Nephron (organoid): ENCODE measurements at regions not wholly inside any gene's neighbourhood (a gene's known extent, or its start where the extent isn't known, plus 50 kb on each side); places are given as distances from the start of the nearest gene placed in this dataset.

Experiments used
- H3K27ac Mint-ChIP-seq, 3 experiments: 2 replicates each; pipeline ENCODE4 v1.8.0; 2020; ENCODE audit warnings: mixed read lengths in 3 of 3, mild to moderate bottlenecking in 2 of 3, moderate library complexity in 1 of 3
- H3K27me3 Mint-ChIP-seq: 2 replicates; pipeline ENCODE4 v1.8.0; 2021; ENCODE audit warnings: low read depth, mild to moderate bottlenecking, moderate library complexity, mixed read lengths
- H3K36me3 Mint-ChIP-seq: 2 replicates; pipeline ENCODE4 v1.8.0; 2020; ENCODE audit warnings: low read depth, mixed read lengths
- H3K4me1 Mint-ChIP-seq: 2 replicates; pipeline ENCODE4 v1.8.0; 2020; ENCODE audit warnings: mixed read lengths
- H3K4me3 Mint-ChIP-seq, 3 experiments: 2 replicates each; pipeline ENCODE4 v1.8.0; 2020; ENCODE audit warnings: mild to moderate bottlenecking in 3 of 3, mixed read lengths in 3 of 3, moderate library complexity in 2 of 3
- H3K9me3 Mint-ChIP-seq: 2 replicates; pipeline ENCODE4 v1.8.0; 2020; ENCODE audit warnings: mixed read lengths
- TF ChIP-seq, protein P1 (sequence below), 3 experiments: fragments of 200-600 bp; sonication (generic); IDR thresholded peaks; one replicate each; pipeline ENCODE4 v1.5.0; 2021; ENCODE audit warnings: antibody characterized with exemption in 3 of 3; ENCODE audit not compliant: unreplicated experiment in 3 of 3

DNA sequence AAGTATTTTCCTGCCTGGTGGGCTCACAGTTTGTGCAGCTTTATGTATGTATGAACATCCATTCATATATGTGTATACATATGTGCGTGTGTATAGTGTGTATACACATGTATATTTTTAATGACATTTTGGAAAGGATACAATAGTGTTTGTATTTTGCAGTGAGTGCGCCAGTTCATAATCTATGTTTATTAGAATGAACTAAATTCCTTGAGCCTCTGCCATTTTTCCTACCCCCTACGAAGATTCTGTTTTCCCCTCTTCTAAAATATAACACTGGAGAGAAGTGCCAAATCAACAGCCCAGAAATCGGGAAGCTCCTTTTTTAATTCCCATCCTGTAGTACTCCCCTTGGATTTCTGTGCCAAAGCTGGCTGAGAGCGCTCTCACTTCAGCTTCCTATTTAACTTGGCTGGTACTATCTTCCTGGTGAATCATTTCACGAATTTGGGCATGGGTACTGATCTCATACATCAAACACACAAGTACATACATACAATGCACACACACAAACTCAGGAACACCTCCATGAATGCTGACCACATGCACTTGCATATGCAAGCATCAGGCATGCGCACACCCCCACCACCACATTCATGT lies 578.4 kb upstream of the WWC1 start:
- Mint-ChIP-seq H3K36me3 (no peaks in the 10 kb centered on the region), H3K9me3 (no peaks in the 10 kb centered on the region), H3K27me3 (no peaks in the 10 kb centered on the region), H3K27ac (no peak overlapping the region), H3K4me1 (no peaks in the 10 kb centered on the region), H3K4me3 (no peak overlapping the region)
- TF ChIP-seq, protein P1, sequence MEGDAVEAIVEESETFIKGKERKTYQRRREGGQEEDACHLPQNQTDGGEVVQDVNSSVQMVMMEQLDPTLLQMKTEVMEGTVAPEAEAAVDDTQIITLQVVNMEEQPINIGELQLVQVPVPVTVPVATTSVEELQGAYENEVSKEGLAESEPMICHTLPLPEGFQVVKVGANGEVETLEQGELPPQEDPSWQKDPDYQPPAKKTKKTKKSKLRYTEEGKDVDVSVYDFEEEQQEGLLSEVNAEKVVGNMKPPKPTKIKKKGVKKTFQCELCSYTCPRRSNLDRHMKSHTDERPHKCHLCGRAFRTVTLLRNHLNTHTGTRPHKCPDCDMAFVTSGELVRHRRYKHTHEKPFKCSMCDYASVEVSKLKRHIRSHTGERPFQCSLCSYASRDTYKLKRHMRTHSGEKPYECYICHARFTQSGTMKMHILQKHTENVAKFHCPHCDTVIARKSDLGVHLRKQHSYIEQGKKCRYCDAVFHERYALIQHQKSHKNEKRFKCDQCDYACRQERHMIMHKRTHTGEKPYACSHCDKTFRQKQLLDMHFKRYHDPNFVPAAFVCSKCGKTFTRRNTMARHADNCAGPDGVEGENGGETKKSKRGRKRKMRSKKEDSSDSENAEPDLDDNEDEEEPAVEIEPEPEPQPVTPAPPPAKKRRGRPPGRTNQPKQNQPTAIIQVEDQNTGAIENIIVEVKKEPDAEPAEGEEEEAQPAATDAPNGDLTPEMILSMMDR (IDR thresholded peaks at IDR 0.05; ENCODE audit: unreplicated experiment in 3 of 3), result no peak

DNA sequence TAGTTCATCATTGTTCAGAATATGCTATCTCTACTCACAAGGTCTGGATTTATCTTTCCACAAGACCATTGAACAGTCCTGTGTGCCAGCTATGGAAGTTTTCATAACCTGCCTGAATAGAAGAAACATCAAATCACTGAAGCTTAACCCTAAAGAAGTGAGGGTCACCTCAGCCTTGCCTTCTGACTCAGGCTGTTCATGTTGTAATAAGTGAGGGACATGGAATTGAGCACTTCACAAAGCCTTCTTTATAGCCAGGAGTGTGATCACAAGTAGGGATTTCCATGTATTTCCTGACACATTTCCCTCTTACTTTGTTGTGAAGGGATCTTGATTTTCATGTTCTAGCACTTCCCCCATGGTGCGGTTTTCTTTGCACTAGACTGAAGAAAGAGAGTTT lies 577.5 kb upstream of the WWC1 start:
- Mint-ChIP-seq H3K27ac (no peak overlapping the region), H3K9me3 (no peaks in the 10 kb centered on the region), H3K36me3 (no peaks in the 10 kb centered on the region), H3K27me3 (no peaks in the 10 kb centered on the region), H3K4me1 (no peaks in the 10 kb centered on the region), H3K4me3 (no peak overlapping the region)
- TF ChIP-seq, protein P1 (IDR thresholded peaks at IDR 0.05; ENCODE audit: unreplicated experiment in 3 of 3), result no peak

DNA sequence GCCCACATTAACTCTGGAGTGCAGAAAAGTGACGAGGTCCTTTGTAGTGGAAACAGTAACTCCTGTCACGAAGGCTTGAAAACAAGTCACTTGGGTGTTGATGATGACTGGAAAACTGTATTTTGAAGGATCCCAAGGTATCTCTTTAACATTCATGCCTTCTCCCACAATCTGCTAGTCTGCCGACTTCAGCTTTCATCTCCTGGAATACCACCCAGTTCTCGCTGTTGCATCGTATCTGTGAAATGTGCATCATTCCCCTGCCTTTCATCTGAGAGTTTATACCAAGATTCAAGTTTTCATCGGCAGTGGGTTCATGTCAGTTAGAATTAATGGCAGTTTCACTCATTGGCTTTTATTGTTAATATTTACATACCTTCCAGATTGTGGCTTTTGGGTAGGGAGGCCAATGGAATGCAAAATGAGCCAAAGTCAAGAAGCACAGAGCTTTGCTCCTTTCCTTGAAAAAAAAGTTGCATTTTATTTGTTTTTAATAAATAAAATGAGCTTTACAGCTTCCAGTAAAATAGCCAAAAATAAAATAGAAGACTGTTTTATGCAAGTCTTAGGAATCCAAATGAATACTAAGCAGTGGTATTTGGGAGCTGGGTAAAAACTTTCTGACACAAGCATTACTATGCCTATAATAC lies 575.2 kb upstream of the WWC1 start:
- Mint-ChIP-seq H3K4me3 (no peak overlapping the region), H3K27ac (no peak overlapping the region), H3K36me3 (no peaks in the 10 kb centered on the region), H3K27me3 (no peaks in the 10 kb centered on the region), H3K9me3 (no peaks in the 10 kb centered on the region), H3K4me1 (no peaks in the 10 kb centered on the region)
- TF ChIP-seq, protein P1 (IDR thresholded peaks at IDR 0.05; ENCODE audit: unreplicated experiment in 3 of 3), result no peak

DNA sequence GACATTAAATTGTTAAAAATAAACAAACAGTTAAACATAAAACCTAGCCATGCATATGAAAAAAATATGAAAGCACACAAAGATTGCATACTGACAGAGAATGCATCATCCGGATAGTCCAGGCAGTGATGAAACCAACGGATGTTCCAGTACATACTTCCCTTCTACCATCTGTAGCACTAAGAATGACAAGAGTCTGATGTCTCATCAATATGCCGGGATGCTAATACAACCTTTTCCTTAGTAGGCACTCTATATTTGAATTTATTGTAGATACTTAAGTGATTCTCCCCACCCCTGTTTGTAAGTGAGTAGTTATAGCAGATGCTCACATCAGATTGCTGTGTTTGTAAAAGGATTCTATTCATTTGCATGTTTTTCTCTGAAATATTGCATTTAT lies 571.2 kb upstream of the WWC1 start:
- Mint-ChIP-seq H3K36me3 (no peaks in the 10 kb centered on the region), H3K9me3 (no peaks in the 10 kb centered on the region), H3K4me1 (no peaks in the 10 kb centered on the region), H3K4me3 (no peak overlapping the region), H3K27ac (no peak overlapping the region), H3K27me3 (peaks cover 7% of the 10 kb centered on the region)
- TF ChIP-seq, protein P1 (IDR thresholded peaks at IDR 0.05; ENCODE audit: unreplicated experiment in 3 of 3), result no peak

DNA sequence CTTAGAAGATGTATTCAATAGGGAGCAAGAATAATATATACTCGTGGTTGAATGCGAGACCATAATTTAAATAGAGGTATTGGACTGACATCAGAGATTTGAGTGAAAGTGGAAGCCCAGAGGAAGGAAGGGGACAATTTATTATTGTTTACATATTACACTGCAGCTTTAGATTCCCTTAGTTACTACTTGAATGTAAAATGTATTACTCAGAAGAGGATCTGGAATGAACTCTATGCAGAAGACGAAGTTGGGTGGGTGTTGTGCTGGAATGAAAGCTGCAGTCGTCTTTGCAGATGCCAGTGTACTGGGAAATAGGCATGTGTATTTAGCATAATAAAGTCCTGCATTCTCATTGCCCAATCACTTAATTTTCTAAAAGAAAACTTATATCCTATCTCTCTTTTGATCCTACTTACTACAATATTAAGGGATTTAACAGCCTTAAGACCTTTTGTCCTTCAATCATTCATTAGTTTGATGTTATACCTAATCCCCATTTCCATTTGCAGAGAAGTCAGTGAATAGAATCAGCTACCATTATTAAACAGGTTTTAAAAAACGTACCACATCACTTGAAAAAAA lies 570.7 kb upstream of the WWC1 start:
- no peak overlapping the region for H3K4me3 Mint-ChIP-seq
- TF ChIP-seq, protein P1 (IDR thresholded peaks at IDR 0.05; ENCODE audit: unreplicated experiment in 3 of 3), result no peak
- H3K9me3 Mint-ChIP-seq, result no peaks in the 10 kb centered on the region
- H3K27ac Mint-ChIP-seq, result no peak overlapping the region
- H3K36me3 Mint-ChIP-seq, result no peaks in the 10 kb centered on the region
- H3K4me1 Mint-ChIP-seq, result no peaks in the 10 kb centered on the region
- peaks cover 7% of the 10 kb centered on the region for H3K27me3 Mint-ChIP-seq
